ENCODE measurements at regions not wholly inside any gene's neighbourhood (a gene's known extent, or its start where the extent isn't known, plus 50 kb on each side); places are given as distances from the start of the nearest gene placed in this dataset.
"Not testable (repeated sequence)": the region's sequence is repeated elsewhere in the genome, so short reads cannot be mapped to it uniquely, and the experiment has no call there.

GRCh38 chr6:119461187-119461586, 111.6 kb upstream of the MAN1A1 start:
- no peak for DNase-seq

- no peak for DNase-seq
Observed at GRCh38 chr6:119459207-119459974, 109.8 kb upstream of the MAN1A1 start.

- no peak for DNase-seq
Observed at GRCh38 chr6:119454714-119455113, 105.2 kb upstream of the MAN1A1 start.

- DNase-seq = no peak
Observed at GRCh38 chr6:119453242-119454200, 104.0 kb upstream of the MAN1A1 start.

- no peak for DNase-seq
Observed at GRCh38 chr6:119449331-119450156, 100.0 kb upstream of the MAN1A1 start.

- no peak for DNase-seq
Observed at GRCh38 chr6:119447921-119448320, 98.4 kb upstream of the MAN1A1 start.

- no peak for DNase-seq
Observed at GRCh38 chr6:119446609-119447008, 97.0 kb upstream of the MAN1A1 start.

GRCh38 chr6:119446115-119446554, 96.6 kb upstream of the MAN1A1 start:
- no peak for DNase-seq

- DNase-seq = no peak
Observed at GRCh38 chr6:119445666-119446065, 96.1 kb upstream of the MAN1A1 start.

- no peak for DNase-seq
Observed at GRCh38 chr6:119444642-119445557, 95.3 kb upstream of the MAN1A1 start.

- no peak for DNase-seq
Observed at GRCh38 chr6:119443993-119444641, 94.6 kb upstream of the MAN1A1 start.

GRCh38 chr6:119442776-119443184, 93.2 kb upstream of the MAN1A1 start:
- DNase-seq = no peak

GRCh38 chr6:119440953-119441352, 91.4 kb upstream of the MAN1A1 start:
- DNase-seq = no peak

GRCh38 chr6:119436583-119436982, 87.0 kb upstream of the MAN1A1 start:
- DNase-seq = no peak

GRCh38 chr6:119431799-119432198, 82.2 kb upstream of the MAN1A1 start:
- DNase-seq = no peak

GRCh38 chr6:119430805-119431204, 81.2 kb upstream of the MAN1A1 start:
- DNase-seq = no peak

GRCh38 chr6:119428633-119429032, 79.1 kb upstream of the MAN1A1 start:
- DNase-seq = no peak

GRCh38 chr6:119426619-119427018, 77.1 kb upstream of the MAN1A1 start:
- no peak for DNase-seq

- DNase-seq = no peak
Observed at GRCh38 chr6:119423996-119424395, 74.4 kb upstream of the MAN1A1 start.

- not testable (repeated sequence) for DNase-seq
Observed at GRCh38 chr6:119418084-119418483, 68.5 kb upstream of the MAN1A1 start.

GRCh38 chr6:119407156-119407555, 57.6 kb upstream of the MAN1A1 start:
- no peak for DNase-seq
